Endodermal cell (in vitro differentiated cells): ENCODE measurements at regions not wholly inside any gene's neighbourhood (a gene's known extent, or its start where the extent isn't known, plus 50 kb on each side); places are given as distances from the start of the nearest gene placed in this dataset.

Experiments
- DNase-seq: peaks from one replicate; pipeline ENCODE4 v3.0.0-alpha.2; 2017
- H3K27ac ChIP-seq: 2 replicates; pipeline ENCODE4 v1.5.1; 2013; ENCODE audit warnings: mild to moderate bottlenecking, low read depth, low read length, moderate library complexity
- H3K27me3 ChIP-seq: 2 replicates; pipeline ENCODE4 v1.6.1; 2013; ENCODE audit warnings: mild to moderate bottlenecking, low read length, moderate library complexity; ENCODE audit not compliant: insufficient read depth, control insufficient read depth, poor library complexity, severe bottlenecking
- H3K36me3 ChIP-seq: 2 replicates; pipeline ENCODE4 v1.7.0; 2013; ENCODE audit warnings: mild to moderate bottlenecking, low read length, moderate library complexity; ENCODE audit not compliant: control insufficient read depth, insufficient read depth
- H3K4me1 ChIP-seq: one replicate; pipeline ENCODE4 v1.7.0; 2013; ENCODE audit warnings: low read length; ENCODE audit not compliant: control insufficient read depth, insufficient read depth
- H3K4me3 ChIP-seq: 2 replicates; pipeline ENCODE4 v1.5.1; 2013; ENCODE audit warnings: mild to moderate bottlenecking, low read length, moderate library complexity
- H3K9ac ChIP-seq: 2 replicates; pipeline ENCODE4 v1.6.1; 2013; ENCODE audit warnings: mild to moderate bottlenecking, low read length, moderate library complexity; ENCODE audit not compliant: poor library complexity, severe bottlenecking; ENCODE audit errors: extremely low read depth
- H3K9me3 ChIP-seq: 2 replicates; pipeline ENCODE4 v1.6.1; 2013; ENCODE audit warnings: mild to moderate bottlenecking, low read length, moderate library complexity; ENCODE audit not compliant: control insufficient read depth
- H3K27ac Mint-ChIP-seq: 2 replicates; pipeline ENCODE4 v1.8.0; 2020; ENCODE audit warnings: mixed read lengths
- H3K27me3 Mint-ChIP-seq: 2 replicates; pipeline ENCODE4 v1.8.0; 2021; ENCODE audit warnings: mild to moderate bottlenecking, mixed read lengths; ENCODE audit not compliant: insufficient read depth
- H3K36me3 Mint-ChIP-seq: 2 replicates; pipeline ENCODE4 v1.8.0; 2020; ENCODE audit warnings: low read depth, mixed read lengths
- H3K4me1 Mint-ChIP-seq: 2 replicates; pipeline ENCODE4 v1.8.0; 2020; ENCODE audit warnings: mixed read lengths
- H3K4me3 Mint-ChIP-seq: 2 replicates; pipeline ENCODE4 v1.8.0; 2020; ENCODE audit warnings: mild to moderate bottlenecking, moderate library complexity, mixed read lengths
- H3K9me3 Mint-ChIP-seq: 2 replicates; pipeline ENCODE4 v1.8.0; 2020; ENCODE audit warnings: mild to moderate bottlenecking, mixed read lengths
- WGBS, 2 experiments: methylation state at CpG; one replicate each; pipeline versions ENCODE4 v1.1.5 to v1.1.7; 2013; ENCODE audit warnings: missing lambda C conversion rate in 2 of 2, mixed read lengths in 1 of 2; ENCODE audit not compliant: insufficient coverage in 1 of 2, insufficient read length in 1 of 2; 5-methylcytosine and 5-hydroxymethylcytosine counted together
- TF ChIP-seq, protein P1 (sequence below): fragments of 200-600 bp; sonication (generic); conservative IDR thresholded peaks from 2 replicates; pipeline ENCODE4 v1.5.0; 2021; ENCODE audit warnings: antibody characterized with exemption, mild to moderate bottlenecking

GRCh38 chr5:121350181-121350930 is 501.3 kb upstream of the FTMT start:
- Histone ChIP-seq H3K4me1 (no peaks in the 10 kb centered on the region), H3K27ac (no peak overlapping the region), H3K36me3 (no peaks in the 10 kb centered on the region), H3K9ac (no peak overlapping the region), H3K4me3 (no peak overlapping the region), H3K9me3 (no peaks in the 10 kb centered on the region), H3K27me3 (no peaks in the 10 kb centered on the region)
- Mint-ChIP-seq H3K4me1 (no peaks in the 10 kb centered on the region), H3K4me3 (no peak overlapping the region), H3K36me3 (no peaks in the 10 kb centered on the region), H3K27ac (no peak overlapping the region), H3K27me3 (no peaks in the 10 kb centered on the region), H3K9me3 (no peaks in the 10 kb centered on the region)
- TF ChIP-seq, protein P1, sequence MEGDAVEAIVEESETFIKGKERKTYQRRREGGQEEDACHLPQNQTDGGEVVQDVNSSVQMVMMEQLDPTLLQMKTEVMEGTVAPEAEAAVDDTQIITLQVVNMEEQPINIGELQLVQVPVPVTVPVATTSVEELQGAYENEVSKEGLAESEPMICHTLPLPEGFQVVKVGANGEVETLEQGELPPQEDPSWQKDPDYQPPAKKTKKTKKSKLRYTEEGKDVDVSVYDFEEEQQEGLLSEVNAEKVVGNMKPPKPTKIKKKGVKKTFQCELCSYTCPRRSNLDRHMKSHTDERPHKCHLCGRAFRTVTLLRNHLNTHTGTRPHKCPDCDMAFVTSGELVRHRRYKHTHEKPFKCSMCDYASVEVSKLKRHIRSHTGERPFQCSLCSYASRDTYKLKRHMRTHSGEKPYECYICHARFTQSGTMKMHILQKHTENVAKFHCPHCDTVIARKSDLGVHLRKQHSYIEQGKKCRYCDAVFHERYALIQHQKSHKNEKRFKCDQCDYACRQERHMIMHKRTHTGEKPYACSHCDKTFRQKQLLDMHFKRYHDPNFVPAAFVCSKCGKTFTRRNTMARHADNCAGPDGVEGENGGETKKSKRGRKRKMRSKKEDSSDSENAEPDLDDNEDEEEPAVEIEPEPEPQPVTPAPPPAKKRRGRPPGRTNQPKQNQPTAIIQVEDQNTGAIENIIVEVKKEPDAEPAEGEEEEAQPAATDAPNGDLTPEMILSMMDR = no peak
- no peak for DNase-seq
- WGBS, 2 experiments = 50 to 67% methylated on average over 2 to 3 of the region's 4 CpGs

GRCh38 chr5:121366515-121366914 is 485.2 kb upstream of the FTMT start:
- 86% methylated on average over 2 of the region's 3 CpGs; no CpG with 5 or more reads in 1 of the 2 experiments for WGBS, 2 experiments
- H3K9me3 ChIP-seq = no peaks in the 10 kb centered on the region
- no peaks in the 10 kb centered on the region for H3K4me1 Mint-ChIP-seq
- no peaks in the 10 kb centered on the region for H3K27me3 ChIP-seq
- H3K9me3 Mint-ChIP-seq = no peaks in the 10 kb centered on the region
- DNase-seq = no peak
- no peak overlapping the region for H3K4me3 Mint-ChIP-seq
- no peaks in the 10 kb centered on the region for H3K27me3 Mint-ChIP-seq
- H3K36me3 ChIP-seq = no peaks in the 10 kb centered on the region
- H3K9ac ChIP-seq = no peak overlapping the region
- TF ChIP-seq, protein P1 = no peak
- H3K4me3 ChIP-seq = no peak overlapping the region
- H3K27ac Mint-ChIP-seq = no peak overlapping the region
- H3K4me1 ChIP-seq = no peaks in the 10 kb centered on the region
- H3K36me3 Mint-ChIP-seq = no peaks in the 10 kb centered on the region
- no peak overlapping the region for H3K27ac ChIP-seq

- TF ChIP-seq, protein P1 = no peak
- no peaks in the 10 kb centered on the region for H3K36me3 ChIP-seq
- H3K27ac ChIP-seq = no peak overlapping the region
- no peaks in the 10 kb centered on the region for H3K36me3 Mint-ChIP-seq
- no peaks in the 10 kb centered on the region for H3K9me3 Mint-ChIP-seq
- H3K9ac ChIP-seq = no peak overlapping the region
- no peaks in the 10 kb centered on the region for H3K4me1 ChIP-seq
- no peaks in the 10 kb centered on the region for H3K27me3 Mint-ChIP-seq
- no peak overlapping the region for H3K27ac Mint-ChIP-seq
- peaks cover under 1% of the 10 kb centered on the region for H3K4me1 Mint-ChIP-seq
- no peaks in the 10 kb centered on the region for H3K27me3 ChIP-seq
- DNase-seq = no peak
- H3K4me3 Mint-ChIP-seq = no peak overlapping the region
- H3K9me3 ChIP-seq = no peaks in the 10 kb centered on the region
- no peak overlapping the region for H3K4me3 ChIP-seq
- 73 to 82% methylated on average over 3 of the region's 3 CpGs for WGBS, 2 experiments
These were observed 478.3 kb upstream of the FTMT start for GRCh38 chr5:121373371-121373770.
